MM.1S (cell line): ENCODE measurements at regions not wholly inside any gene's neighbourhood (a gene's known extent, or its start where the extent isn't known, plus 50 kb on each side); places are given as distances from the start of the nearest gene placed in this dataset.

Experiments
- EZH2 ChIP-seq: fragments of 300-600 bp; sonication (generic); optimal IDR thresholded peaks from 2 replicates; pipeline ENCODE3; 2017; ENCODE audit warnings: low read depth, mild to moderate bottlenecking, antibody characterized with exemption, low read length, mixed read lengths
- EZH2phosphoT487 ChIP-seq: fragments of 300-600 bp; sonication (generic); IDR thresholded peaks from 2 replicates; pipeline ENCODE4 v1.6.1; 2018; ENCODE audit warnings: antibody characterized with exemption, low read length
- TF ChIP-seq, protein P1 (sequence below): fragments of 300-600 bp; sonication (generic); IDR thresholded peaks from 2 replicates; pipeline ENCODE4 v1.5.1; 2016; ENCODE audit warnings: antibody characterized with exemption, low read length, mixed read lengths

DNA sequence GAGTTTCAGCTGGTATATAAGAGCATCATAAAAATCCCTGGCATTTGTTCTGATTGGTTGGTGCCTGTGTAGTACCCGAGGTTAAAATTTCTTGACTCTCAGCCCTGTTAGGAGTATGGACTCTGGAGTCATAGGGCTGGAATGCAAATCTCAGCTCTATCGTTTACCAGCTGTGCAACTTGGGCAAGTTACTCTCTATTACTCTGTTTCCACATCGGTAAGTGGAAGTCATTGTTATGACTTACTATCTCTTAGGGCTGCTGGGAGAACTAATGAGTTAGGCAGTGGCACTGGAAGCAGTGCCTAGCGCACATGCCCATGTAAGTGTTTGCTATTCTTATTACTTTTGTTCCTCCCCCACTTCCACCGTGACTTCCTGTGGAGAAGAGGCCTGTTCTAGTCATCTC lies 141.6 kb downstream of the BOD1 start:
- TF ChIP-seq, protein P1, sequence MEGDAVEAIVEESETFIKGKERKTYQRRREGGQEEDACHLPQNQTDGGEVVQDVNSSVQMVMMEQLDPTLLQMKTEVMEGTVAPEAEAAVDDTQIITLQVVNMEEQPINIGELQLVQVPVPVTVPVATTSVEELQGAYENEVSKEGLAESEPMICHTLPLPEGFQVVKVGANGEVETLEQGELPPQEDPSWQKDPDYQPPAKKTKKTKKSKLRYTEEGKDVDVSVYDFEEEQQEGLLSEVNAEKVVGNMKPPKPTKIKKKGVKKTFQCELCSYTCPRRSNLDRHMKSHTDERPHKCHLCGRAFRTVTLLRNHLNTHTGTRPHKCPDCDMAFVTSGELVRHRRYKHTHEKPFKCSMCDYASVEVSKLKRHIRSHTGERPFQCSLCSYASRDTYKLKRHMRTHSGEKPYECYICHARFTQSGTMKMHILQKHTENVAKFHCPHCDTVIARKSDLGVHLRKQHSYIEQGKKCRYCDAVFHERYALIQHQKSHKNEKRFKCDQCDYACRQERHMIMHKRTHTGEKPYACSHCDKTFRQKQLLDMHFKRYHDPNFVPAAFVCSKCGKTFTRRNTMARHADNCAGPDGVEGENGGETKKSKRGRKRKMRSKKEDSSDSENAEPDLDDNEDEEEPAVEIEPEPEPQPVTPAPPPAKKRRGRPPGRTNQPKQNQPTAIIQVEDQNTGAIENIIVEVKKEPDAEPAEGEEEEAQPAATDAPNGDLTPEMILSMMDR = no peak
- TF ChIP-seq EZH2phosphoT487 (no peak), EZH2 (no peak)
